HG03575 (cell line): ENCODE measurements at regions not wholly inside any gene's neighbourhood (a gene's known extent, or its start where the extent isn't known, plus 50 kb on each side); places are given as distances from the start of the nearest gene placed in this dataset.
"Not testable (repeated sequence)": the region's sequence is repeated elsewhere in the genome, so short reads cannot be mapped to it uniquely, and the experiment has no call there.

ENCODE experiments used
- ATAC-seq: cut with Tn5 transposase; IDR thresholded peaks from one replicate; pipeline ENCODE4 v1.9.1; 2021; ENCODE audit not compliant: unreplicated experiment, insufficient number of reproducible peaks, low FRiP score; ENCODE audit errors: extremely low read depth

DNA sequence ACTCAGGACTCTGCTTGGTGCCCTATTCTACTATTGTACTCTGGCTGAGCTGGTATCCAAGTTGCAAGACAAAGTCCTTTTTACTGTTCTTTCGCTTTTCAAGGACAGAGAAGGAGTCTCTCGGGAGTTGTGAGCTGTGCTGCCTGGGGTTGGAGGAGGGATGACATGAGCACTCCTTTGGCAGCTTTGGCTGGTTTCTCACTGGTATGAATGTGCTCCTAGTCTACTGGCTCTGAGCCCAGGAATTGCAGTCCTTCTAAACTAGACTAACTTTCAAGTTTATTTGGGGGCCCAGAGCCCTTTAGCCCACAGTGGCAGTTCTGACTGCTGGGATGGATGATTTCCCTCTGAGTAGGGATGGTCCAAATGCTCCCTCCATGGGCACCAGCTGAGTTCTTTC is 997.1 kb downstream of the RAB28 start:
- ATAC-seq: no peak

DNA sequence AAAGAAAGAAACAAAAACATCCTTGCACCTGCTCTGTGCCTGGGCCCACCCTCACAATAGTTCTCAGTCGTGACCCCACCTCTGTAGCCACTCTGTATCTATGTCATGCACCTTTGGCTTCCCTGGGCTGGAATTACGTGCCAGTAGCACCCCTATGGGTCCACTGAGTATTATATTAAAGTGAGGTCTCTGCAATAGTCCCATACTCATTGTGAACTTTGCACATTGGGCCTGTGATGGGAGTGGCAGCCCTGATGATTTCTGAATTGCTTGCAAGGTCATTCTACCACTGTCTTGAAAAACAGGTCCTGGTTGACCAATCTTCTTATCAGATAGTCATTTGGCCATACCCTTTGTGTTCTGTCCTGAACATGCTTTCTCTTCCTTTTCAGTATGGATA is 1012.1 kb downstream of the RAB28 start:
- ATAC-seq: no peak

DNA sequence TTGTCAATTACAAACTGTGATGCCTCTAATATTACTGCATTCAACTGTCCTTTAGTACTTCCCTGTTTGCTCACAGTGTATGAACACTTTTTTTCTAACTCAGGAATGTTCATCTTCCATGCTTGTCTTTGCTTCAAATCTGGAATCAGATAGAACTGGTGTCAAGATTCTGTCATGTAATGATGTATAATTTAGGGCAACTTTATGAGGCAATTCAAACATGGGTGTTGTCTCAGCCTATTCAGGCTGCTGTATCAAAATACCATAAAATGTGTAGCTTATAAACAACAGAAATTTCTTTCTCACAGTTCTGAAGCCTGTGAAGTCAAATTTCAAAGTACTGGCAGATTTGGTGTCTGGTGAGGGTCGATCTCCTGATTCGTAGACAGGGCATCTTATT is 1012.9 kb downstream of the RAB28 start:
- no peak for ATAC-seq

DNA sequence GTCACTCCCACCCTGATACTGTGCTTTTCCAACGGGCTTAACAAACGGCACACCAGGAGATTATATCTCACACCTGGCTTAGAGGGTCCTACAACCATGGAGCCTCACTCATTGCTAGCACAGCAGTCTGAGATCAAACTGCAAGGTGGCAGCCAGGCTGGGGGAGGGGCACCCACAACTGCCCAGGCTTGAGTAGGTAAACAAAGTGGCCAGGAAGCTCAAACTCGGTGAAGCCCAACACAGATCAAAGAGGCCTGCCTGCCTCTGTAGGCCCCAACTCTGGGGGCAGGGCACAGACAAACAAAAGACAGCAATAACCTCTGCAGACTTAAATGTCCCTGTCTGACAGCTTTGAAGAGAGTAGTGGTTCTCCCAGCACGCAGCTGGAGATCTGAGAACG is 1022.6 kb downstream of the RAB28 start:
- ATAC-seq: not testable (repeated sequence)

DNA sequence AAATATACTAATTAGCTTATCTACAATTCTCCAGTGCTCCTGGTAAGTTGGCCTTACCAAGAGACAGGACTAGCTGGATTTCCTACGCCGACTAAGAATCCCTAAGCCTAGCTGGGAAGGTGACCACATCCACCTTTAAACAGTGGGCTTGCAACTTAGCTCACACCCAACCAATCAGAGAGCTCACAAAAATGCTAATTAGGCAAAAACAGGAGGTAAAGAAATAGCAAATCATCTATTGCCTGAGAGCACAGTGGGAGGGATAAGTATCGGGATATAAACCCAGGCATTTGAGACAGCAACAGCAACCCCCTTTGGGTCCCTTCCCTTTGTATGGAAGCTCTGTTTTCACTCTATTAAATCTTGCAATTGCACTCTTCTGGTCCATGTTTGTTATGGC is 1025.0 kb downstream of the RAB28 start:
- no peak for ATAC-seq

DNA sequence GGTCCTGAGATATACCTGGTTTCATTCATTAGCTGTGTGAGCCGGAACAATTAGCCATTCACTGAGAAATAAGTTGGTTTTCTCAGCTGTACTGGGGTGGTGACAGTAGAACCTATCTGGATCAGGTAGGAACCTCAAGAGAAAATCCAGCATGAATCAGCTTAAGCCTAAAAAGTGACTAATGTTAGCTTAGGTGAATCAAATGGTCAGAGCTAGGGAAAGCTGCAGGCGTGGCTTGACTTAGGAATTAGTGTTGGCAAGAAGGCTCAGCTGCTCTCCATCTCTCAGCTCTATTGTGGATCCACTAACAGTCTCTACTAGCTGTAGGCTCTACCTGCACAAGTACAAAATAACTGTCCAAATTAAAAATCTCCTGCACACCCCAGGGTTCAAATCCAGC is 1025.5 kb downstream of the RAB28 start:
- no peak for ATAC-seq

DNA sequence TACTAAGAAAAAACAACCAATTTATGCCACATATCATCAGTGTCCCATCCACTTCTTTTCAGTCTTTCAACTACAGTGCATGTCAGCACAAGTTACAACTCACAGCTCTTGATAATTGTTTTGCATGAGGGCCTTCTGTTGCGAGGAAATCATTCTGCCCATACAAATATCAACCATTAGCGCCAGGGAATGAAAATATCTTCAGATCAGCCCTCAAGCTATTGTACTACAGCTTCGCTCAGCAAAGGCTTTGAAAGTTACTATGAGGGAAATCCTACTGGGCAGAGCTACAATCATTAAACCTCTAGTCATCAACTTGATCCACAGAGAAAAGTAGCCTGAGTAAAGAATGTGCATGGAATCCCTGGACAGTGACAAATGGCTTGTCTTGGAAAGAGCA is 1023.6 kb upstream of the HS3ST1 start:
- no peak for ATAC-seq

DNA sequence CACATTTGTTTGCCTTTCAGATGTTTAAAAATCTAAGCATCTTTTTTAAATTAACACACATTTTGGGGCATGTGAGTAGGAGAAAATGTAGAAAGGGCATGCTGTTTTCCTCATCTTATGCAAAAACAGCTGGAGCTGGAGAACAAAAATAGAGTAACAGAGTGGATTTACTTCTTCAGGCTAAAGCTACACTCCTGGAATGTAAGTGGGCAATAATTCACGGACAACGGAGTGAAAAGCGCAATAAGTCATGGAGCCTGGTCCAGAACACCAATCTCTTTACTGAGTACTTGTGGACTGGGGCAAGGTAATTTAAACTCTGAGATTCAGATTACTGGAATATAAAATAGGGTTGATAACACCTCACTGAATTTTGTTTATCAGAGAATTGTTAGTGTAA is 1018.8 kb upstream of the HS3ST1 start:
- no peak for ATAC-seq

DNA sequence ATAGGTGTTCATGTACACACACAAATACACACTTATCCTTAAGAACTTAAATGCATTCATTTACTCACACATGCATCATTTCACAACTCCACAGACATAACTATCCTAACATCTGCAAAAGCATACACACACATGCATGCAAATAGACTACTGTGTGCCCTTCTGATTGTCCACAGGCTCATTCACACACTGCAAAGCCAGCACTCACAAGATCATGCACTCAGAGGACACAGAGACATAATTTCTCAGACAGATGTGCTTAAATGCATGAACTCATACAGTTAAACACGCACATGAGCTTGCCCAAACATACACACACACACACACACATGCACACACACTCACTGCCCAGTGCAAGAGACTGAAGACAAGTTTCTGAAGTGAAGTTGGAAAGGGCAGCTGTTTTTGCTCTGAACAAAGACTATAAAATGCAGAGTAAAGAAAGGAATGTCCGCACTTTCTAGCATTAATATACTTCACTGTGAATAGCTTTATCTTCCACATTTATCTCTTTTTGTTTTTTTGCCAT is 1018.0 kb upstream of the HS3ST1 start:
- no peak for ATAC-seq

DNA sequence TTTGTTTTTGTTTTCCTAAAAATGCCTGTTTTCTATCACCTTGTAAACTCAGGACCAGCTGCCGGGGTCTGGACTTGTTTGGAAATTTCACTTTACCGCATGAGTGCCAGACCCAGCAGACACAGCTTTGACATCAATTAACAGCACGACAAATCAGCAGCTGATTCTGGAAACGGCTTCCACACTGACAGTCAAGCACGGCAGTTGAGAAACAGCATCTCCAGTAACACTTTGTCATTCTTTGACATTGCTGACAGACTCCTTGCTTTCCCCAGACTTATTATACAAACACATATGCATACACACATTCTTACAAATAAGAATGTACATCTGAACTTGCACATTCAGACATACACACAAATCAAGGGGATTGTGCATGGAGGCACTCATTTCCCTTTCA is 1017.6 kb upstream of the HS3ST1 start:
- ATAC-seq: no peak

DNA sequence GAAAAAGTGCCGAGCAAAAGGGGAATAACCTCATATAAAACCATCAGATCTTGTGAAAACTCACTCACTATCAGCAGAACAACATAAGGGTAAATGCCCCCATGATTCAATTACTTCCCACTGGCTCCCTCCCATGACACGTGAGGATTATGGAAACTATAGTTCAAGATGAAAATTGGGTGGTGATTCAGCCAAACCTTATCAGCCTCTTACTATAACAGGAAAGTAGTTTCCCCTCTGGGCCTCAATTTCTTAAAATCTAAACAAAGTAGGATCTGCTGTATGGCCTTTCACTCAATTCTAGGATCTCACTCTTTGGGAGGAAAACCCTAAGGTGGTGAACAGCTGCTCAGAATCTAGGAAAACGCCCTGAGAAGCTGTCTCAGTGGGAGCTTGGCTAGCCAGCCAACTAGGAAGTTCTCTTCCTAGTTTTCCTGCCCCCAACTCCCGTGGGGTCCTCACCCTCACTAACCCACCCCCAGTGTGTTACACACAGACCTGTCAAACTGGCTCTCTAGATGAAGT is 1017.1 kb upstream of the HS3ST1 start:
- ATAC-seq: no peak

DNA sequence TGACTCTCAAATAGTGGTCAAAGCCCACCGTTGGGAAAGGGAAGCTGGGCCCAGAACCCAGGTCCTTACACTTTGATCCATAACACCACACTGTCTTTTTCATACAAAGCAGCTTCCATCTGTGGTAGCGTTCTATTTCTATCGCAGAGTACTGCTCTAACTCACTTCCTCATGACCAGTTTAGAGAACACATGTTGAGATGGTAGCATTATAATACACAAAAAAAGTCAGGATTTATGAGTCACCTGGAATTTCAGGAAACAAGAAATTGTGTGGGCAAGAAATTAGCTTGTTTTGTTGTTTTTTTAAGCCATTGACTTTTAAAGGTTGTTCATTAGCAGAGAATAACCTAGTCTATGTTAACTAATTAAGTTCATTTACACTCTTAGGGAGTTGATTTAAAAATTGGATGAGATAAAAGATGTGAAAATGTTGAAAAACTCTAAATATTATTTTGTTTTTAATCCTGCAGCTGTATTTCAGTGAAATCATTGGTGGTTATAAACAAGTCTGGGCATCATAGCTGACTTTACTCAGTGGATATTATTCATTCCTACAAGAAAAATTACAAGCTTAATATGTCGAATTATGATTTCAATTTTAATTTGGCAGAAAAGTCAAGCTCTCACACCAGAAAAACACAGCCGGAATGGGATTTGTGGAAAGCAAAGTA is 1011.1 kb upstream of the HS3ST1 start:
- no peak for ATAC-seq

DNA sequence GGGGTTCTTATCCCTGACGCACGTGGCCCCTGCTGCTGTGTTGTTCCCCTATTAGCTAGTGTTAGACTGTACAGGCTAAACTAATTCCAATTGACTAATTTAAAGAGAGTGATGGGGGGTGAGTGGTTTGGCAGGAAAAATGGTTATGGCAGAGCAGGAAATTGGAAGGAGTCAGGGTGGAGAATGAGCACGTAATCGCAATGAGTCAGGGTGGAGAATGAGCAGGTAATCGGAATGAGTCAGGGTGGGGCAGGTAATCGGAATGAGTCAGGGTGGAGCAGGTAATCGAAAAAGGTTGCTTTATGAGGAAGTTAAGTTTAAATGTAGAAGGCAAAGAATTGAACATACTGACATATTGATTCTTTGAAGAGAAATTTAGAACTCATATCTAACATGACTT is 1002.6 kb upstream of the HS3ST1 start:
- not testable (repeated sequence) for ATAC-seq

DNA sequence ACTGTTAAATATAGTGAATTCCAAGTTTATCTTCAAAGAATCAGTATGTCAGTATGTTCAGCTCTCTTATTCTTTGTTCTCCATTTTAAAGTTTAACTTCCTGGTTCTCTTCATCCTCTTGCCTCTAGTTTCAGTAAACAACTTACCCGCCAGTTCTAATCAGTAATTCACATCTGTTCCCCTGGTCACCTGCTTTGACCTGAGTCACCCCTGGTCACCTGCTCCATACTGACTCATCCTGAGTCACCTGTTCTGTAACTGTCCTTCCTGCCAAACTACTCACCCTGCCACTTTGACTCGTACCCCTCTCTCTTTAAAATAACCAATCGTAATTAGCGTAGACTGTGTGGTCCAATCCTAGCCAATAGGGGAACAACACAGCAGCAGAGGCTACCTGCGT is 992.7 kb upstream of the HS3ST1 start:
- ATAC-seq: no peak

DNA sequence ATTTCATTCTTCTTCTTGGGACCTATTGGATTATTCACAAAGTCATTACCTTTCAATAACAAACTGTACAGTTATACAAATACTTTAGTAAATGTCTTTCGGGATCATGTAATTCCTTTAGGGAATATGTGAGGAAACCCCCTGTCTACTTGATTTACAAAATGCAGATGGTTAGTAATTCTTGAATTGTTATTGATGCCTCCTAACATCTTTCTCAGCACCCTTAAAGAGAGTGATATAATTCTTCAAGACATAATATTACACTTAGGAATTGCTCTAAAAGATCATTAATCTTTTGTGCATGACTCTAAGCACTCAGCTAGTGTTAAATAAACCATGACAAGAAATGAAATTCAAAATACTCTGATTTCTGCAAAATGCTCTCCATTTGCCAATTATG is 988.1 kb upstream of the HS3ST1 start:
- ATAC-seq: no peak

DNA sequence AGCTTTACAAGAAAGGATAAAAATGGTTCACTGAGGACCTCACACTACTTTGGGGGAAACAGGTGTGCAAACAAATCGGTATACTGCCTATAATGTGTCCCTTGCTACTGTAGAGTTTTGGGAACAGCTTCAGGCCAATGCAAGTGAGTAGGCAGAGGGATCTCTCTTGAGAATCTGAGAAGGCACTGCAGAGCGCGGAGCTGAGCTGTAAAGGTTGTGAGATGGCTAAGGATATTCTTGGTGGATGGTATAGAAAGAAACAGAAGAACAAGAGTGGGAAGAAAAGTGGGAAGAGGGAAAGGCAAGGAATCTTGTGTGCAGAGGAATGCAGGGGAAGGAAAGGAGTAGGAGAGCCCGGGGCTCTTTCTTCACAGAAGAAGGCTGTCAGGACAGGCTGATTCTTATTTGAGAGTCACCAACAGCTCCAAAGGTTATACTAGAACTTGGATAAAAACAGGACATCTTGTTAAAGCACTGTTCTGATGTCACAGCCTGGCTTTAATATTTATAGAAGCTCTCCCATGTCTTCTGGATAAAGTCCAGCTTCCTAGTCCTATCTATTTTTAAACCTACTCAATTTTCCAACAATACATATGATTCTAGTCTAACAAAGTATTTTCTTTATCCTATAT is 985.6 kb upstream of the HS3ST1 start:
- ATAC-seq: no peak

DNA sequence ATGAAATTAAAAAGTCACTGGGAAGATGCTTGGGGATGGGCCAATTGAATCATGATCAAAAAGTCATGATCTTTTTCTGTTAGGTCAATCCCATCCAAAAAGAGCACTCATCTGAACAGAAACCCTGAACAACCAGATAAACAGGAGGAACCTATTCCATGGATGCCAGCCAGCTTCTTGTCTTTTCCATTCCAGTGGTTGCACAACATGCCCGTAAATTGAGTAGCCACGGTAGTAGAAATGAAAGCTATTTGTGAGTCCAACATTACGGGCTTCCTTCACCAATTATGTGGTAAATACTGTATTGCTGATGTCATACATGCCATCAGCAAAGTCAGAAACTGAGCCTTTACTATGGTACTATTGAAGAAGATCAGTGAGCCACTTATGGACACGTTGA is 982.4 kb upstream of the HS3ST1 start:
- no peak for ATAC-seq

DNA sequence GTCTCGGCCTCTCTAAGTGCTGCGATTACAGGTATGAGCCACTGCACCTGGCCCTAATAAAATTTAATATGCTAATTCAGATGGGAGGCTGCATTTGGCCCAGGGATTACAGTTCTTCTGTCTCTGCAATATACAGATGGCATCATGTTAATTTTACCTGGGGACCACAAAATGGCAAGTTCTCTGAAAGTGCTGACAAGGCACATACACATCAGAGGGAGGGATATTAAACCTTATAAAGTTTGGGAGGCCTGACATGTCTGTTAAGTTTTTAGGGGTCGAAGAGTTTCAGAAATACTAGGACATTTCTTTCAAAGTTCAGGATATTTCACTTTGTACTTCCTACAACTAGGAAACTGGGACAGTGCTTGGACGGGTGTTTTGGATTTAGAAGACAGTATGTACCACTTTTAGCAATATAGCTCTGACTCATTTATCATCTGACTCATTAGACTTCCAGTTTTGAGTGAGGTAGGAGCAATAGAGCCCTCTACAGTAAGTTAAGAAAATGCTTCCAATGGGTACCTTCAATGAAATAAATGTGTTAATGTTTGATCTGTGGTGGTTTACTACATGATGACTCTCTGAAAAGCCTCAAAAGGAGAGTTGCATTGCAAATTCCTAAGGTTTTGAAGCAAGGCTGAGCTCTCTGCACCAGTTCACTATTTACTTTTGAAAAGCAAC is 981.0 kb upstream of the HS3ST1 start:
- no peak for ATAC-seq

DNA sequence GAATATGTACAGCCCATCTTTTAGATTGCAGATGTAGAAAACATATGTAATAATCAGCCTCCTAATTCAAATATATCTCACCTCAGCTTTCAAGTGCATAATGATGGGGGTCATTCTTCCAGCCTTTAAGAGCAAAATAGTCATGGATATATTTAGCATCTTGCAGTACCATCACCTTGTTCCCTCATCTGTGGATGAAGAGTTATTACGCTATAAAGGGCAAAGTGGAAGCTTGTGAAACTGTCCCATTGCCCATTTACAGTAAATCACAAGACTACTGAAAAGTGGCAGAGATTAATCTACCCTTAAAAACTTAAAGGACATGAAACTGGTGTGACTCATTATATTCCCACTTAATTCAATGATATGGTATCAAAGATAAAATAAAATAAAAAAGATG is 979.7 kb upstream of the HS3ST1 start:
- ATAC-seq: no peak

DNA sequence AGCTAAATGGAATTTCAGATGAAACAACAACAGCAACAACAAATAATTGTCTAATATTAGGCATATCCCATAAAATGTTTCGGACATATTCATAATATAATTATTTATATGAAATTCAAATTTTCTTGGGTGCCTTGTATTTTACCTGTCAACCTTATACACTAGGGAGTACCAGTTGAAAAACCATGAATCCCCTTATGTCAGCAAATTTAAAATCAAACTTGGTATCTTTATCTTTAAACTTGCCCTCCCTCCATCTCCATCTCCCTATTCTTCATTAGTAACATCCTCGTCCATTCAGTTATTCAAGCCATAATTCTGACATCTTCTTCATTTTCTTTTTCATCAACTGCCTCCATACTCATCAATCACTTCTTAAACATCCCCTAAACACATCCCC is 974.5 kb upstream of the HS3ST1 start:
- no peak for ATAC-seq
